Panc1 (cell line): ENCODE measurements at regions not wholly inside any gene's neighbourhood (a gene's known extent, or its start where the extent isn't known, plus 50 kb on each side); places are given as distances from the start of the nearest gene placed in this dataset.

ENCODE experiments used
- ATAC-seq: fragments of 200-7000 bp; cut with Tn5 transposase; 2 replicates; pipeline ENCODE4 v1.9.1; 2020; ENCODE audit warnings: mild to moderate bottlenecking, moderate library complexity
- BruUV-seq: library from RNA; stranded (reverse); fragments of 400-500 nt; replicated peaks from 2 replicates; lab custom pipeline; 2021; lab: Mats Ljungman, UMichigan
- CTCF ChIA-PET: fragments of 300-600 bp; sonication (Branson Sonifier 250); formaldehyde crosslinking; loops from one replicate; lab custom pipeline; 2022; ENCODE audit warnings: antibody characterized with exemption; lab: Charles Lee
- POLR2A ChIA-PET: fragments of 300-600 bp; sonication (Branson Sonifier 250); formaldehyde crosslinking; loops from one replicate; lab custom pipeline; 2022; ENCODE audit warnings: antibody characterized with exemption; lab: Charles Lee
- DNase-seq: peaks from one replicate; pipeline ENCODE4 v3.0.0-alpha.2; 2010; ENCODE audit warnings: low read depth, low spot score
- H3K27ac ChIP-seq: 2 replicates; pipeline ENCODE4 v1.5.1; 2011; ENCODE audit warnings: mild to moderate bottlenecking, low read length, inconsistent platforms
- H3K27me3 ChIP-seq: fragments of 200-500 bp; sonication (Bioruptor generic); 2 replicates; pipeline ENCODE4 v1.6.0; 2014; ENCODE audit warnings: low read length, inconsistent platforms; ENCODE audit not compliant: control insufficient read depth, insufficient read depth
- H3K36me3 ChIP-seq: fragments of 200-500 bp; sonication (Bioruptor generic); 2 replicates; pipeline ENCODE4 v1.5.1; 2014; ENCODE audit warnings: inconsistent platforms, mild to moderate bottlenecking, low read length, moderate library complexity; ENCODE audit not compliant: control insufficient read depth, insufficient read depth
- H3K4me1 ChIP-seq: 2 replicates; pipeline ENCODE4 v1.5.1; 2011; ENCODE audit warnings: inconsistent platforms, mild to moderate bottlenecking, low read length, moderate library complexity; ENCODE audit not compliant: control insufficient read depth, insufficient read depth
- H3K4me3 ChIP-seq, 2 experiments: 2 replicates each; pipeline ENCODE4 v1.5.1; 2011 to 2012; ENCODE audit warnings: low read depth in 2 of 2, low read length in 2 of 2, mild to moderate bottlenecking in 2 of 2, inconsistent platforms in 1 of 2, moderate library complexity in 1 of 2
- H3K9me3 ChIP-seq: fragments of 200-500 bp; sonication (Bioruptor generic); 2 replicates; pipeline ENCODE4 v1.5.1; 2014; ENCODE audit warnings: low read depth, mild to moderate bottlenecking, inconsistent platforms, low read length, moderate library complexity; ENCODE audit not compliant: control insufficient read depth, insufficient read depth
- POLR2AphosphoS5 ChIP-seq: IDR thresholded peaks from 2 replicates; pipeline ENCODE4 v1.6.1; 2012; ENCODE audit warnings: mild to moderate bottlenecking, low read depth, low read length, moderate library complexity
- SIN3A ChIP-seq: IDR thresholded peaks from 2 replicates; pipeline ENCODE4 v1.6.1; 2012; ENCODE audit warnings: low read depth, mild to moderate bottlenecking, low read length, moderate library complexity, borderline replicate concordance; ENCODE audit not compliant: insufficient read depth
- TCF7L2 ChIP-seq: IDR thresholded peaks from 2 replicates; pipeline ENCODE4 v1.6.1; 2011; ENCODE audit warnings: mild to moderate bottlenecking, low read depth, low read length, inconsistent platforms
- in situ Hi-C: cut with HindIII; loops from 2 replicates; pipeline ENCODE4 v1.10.0; 2016; ENCODE audit warnings: low sequenced_read_pairs, low pct_unique_long_range_greater_than_20kb
- intact Hi-C: fragments of 100-400 bp; cut with micrococcal nuclease; formaldehyde crosslinking; loops from one replicate; pipeline ENCODE4 v1.10.0; 2022; ENCODE audit not compliant: unreplicated experiment
- TF ChIP-seq, protein P1 (sequence below): fragments of 450-650 bp; IDR thresholded peaks from 2 replicates; pipeline ENCODE4 v1.5.1; 2017; ENCODE audit warnings: mild to moderate bottlenecking
- TF ChIP-seq, protein P2 (sequence below), 2 experiments: IDR thresholded peaks; 2 replicates each; pipeline ENCODE4 v1.6.1; 2011 to 2012; ENCODE audit warnings: low read depth in 2 of 2, control low read depth in 1 of 2, low read length in 1 of 2, mild to moderate bottlenecking in 1 of 2, moderate library complexity in 1 of 2; ENCODE audit not compliant: insufficient read depth in 1 of 2

DNA sequence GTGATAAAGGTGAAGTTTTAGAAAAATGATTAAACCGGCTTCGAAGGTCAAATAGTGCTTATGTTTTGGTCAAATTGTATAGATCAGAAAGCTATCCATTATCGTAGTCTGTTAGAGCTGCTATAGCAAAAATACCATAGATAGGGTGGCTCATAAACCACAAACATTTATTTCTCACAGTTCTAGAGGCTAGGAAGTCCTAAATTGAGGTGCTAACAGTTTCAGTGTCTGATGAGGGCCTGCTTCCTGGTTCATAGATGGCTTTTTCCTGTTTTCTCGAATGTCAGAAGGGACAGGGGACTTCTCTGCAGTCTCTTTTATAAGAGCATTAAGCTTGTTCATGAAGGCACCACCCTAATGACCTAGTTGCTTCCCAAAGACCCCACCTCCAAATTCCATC lies 186.6 kb upstream of the ERBB4 start:
- intact Hi-C loops: no loop called here
- ATAC-seq (no peak), DNase-seq (no peak)
- in situ Hi-C loops: no loop called here
- BruUV-seq: no TSS peak
- ChIA-PET POLR2A (no interaction called here), CTCF (no interaction called here)
- Histone ChIP-seq H3K9me3 (no peaks in the 10 kb centered on the region), H3K4me1 (no peaks in the 10 kb centered on the region), H3K27me3 (no peaks in the 10 kb centered on the region), H3K4me3 (no peak overlapping the region), H3K27ac (no peak overlapping the region), H3K36me3 (no peaks in the 10 kb centered on the region)
- TF ChIP-seq, protein P1, sequence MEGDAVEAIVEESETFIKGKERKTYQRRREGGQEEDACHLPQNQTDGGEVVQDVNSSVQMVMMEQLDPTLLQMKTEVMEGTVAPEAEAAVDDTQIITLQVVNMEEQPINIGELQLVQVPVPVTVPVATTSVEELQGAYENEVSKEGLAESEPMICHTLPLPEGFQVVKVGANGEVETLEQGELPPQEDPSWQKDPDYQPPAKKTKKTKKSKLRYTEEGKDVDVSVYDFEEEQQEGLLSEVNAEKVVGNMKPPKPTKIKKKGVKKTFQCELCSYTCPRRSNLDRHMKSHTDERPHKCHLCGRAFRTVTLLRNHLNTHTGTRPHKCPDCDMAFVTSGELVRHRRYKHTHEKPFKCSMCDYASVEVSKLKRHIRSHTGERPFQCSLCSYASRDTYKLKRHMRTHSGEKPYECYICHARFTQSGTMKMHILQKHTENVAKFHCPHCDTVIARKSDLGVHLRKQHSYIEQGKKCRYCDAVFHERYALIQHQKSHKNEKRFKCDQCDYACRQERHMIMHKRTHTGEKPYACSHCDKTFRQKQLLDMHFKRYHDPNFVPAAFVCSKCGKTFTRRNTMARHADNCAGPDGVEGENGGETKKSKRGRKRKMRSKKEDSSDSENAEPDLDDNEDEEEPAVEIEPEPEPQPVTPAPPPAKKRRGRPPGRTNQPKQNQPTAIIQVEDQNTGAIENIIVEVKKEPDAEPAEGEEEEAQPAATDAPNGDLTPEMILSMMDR: no peak
- TF ChIP-seq SIN3A (no peak), POLR2AphosphoS5 (no peak), TCF7L2 (no peak)
- TF ChIP-seq, protein P2, sequence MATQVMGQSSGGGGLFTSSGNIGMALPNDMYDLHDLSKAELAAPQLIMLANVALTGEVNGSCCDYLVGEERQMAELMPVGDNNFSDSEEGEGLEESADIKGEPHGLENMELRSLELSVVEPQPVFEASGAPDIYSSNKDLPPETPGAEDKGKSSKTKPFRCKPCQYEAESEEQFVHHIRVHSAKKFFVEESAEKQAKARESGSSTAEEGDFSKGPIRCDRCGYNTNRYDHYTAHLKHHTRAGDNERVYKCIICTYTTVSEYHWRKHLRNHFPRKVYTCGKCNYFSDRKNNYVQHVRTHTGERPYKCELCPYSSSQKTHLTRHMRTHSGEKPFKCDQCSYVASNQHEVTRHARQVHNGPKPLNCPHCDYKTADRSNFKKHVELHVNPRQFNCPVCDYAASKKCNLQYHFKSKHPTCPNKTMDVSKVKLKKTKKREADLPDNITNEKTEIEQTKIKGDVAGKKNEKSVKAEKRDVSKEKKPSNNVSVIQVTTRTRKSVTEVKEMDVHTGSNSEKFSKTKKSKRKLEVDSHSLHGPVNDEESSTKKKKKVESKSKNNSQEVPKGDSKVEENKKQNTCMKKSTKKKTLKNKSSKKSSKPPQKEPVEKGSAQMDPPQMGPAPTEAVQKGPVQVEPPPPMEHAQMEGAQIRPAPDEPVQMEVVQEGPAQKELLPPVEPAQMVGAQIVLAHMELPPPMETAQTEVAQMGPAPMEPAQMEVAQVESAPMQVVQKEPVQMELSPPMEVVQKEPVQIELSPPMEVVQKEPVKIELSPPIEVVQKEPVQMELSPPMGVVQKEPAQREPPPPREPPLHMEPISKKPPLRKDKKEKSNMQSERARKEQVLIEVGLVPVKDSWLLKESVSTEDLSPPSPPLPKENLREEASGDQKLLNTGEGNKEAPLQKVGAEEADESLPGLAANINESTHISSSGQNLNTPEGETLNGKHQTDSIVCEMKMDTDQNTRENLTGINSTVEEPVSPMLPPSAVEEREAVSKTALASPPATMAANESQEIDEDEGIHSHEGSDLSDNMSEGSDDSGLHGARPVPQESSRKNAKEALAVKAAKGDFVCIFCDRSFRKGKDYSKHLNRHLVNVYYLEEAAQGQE (IDR thresholded peaks at IDR 0.05; ENCODE audit: insufficient read depth in 1 of 2, low read depth in 2 of 2, low read length in 1 of 2): no peak

DNA sequence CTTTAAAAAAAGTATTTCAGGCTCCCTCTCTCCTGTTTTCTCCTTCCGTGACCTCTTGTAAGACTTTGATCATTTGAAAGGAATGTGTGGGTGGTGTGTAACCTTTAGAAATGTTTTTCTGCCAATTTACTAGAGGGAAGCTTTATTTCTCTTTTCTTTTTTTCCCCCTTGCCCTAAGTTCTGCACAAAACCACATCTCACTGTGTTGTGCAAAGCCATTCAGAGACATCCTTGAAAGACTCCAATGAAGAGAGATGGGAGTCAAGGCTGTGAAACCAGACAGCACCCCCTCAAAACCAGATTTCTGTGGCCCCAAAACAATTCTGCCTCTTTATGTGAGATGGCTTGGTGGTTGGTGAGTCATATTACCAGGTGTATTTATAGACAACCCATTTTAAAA lies 184.6 kb upstream of the ERBB4 start:
- no peak for DNase-seq
- POLR2A ChIA-PET: no interaction called here
- no peak overlapping the region for H3K4me3 ChIP-seq
- no peaks in the 10 kb centered on the region for H3K4me1 ChIP-seq
- intact Hi-C loops (no loop called here), in situ Hi-C loops (no loop called here)
- no peak overlapping the region for H3K27ac ChIP-seq
- H3K36me3 ChIP-seq: no peaks in the 10 kb centered on the region
- ATAC-seq: no peak
- no peaks in the 10 kb centered on the region for H3K27me3 ChIP-seq
- H3K9me3 ChIP-seq: no peaks in the 10 kb centered on the region
- no peak for TF ChIP-seq POLR2AphosphoS5
- TF ChIP-seq, protein P2 (IDR thresholded peaks at IDR 0.05; ENCODE audit: insufficient read depth in 1 of 2, low read depth in 2 of 2, low read length in 1 of 2): no peak
- TF ChIP-seq, protein P1: no peak
- TF ChIP-seq TCF7L2: no peak
- TF ChIP-seq SIN3A: no peak
- BruUV-seq: no TSS peak
- CTCF ChIA-PET: no interaction called here
